ENCODE measurements at regions not wholly inside any gene's neighbourhood (a gene's known extent, or its start where the extent isn't known, plus 50 kb on each side); places are given as distances from the start of the nearest gene placed in this dataset.
"Not testable (repeated sequence)": the region's sequence is repeated elsewhere in the genome, so short reads cannot be mapped to it uniquely, and the experiment has no call there.

GRCh38 chr3:31327826-31328357, 204.8 kb upstream of the STT3B start:
- TF ChIP-seq, protein P1, sequence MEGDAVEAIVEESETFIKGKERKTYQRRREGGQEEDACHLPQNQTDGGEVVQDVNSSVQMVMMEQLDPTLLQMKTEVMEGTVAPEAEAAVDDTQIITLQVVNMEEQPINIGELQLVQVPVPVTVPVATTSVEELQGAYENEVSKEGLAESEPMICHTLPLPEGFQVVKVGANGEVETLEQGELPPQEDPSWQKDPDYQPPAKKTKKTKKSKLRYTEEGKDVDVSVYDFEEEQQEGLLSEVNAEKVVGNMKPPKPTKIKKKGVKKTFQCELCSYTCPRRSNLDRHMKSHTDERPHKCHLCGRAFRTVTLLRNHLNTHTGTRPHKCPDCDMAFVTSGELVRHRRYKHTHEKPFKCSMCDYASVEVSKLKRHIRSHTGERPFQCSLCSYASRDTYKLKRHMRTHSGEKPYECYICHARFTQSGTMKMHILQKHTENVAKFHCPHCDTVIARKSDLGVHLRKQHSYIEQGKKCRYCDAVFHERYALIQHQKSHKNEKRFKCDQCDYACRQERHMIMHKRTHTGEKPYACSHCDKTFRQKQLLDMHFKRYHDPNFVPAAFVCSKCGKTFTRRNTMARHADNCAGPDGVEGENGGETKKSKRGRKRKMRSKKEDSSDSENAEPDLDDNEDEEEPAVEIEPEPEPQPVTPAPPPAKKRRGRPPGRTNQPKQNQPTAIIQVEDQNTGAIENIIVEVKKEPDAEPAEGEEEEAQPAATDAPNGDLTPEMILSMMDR (IDR thresholded peaks at IDR 0.05): not testable (repeated sequence)
- not testable (repeated sequence) for TF ChIP-seq POLR2A (IDR thresholded peaks at IDR 0.05)

Measured in breast epithelium (tissue), 3 donors.